ENCODE measurements at regions not wholly inside any gene's neighbourhood (a gene's known extent, or its start where the extent isn't known, plus 50 kb on each side); places are given as distances from the start of the nearest gene placed in this dataset.

DNA sequence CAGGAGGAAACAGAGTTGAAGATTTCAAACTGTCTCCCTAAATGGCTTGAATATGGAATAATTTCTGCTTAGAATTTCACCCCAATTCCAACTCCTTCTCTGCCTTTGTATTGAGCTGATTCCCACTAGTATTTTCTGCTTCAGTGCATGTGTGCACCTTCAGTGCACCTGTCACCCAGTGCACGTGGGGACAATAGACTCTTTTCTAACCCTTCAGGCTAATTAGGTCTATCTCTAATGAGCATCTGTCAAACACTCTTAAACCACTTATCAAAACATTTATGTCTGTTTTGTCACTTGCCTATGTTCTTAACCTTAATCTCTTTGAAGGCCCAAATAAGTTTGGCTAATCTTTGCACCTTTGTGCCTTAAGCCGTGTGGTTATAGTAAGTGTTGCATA lies 232.0 kb upstream of the NETO1 start:
- DNase-seq: no peak
- Histone ChIP-seq H3K4me3 (replicated peaks in 1 of 3) (no peak overlapping the region), H3K27me3 (no peaks in the 10 kb centered on the region), H3K36me3 (no peaks in the 10 kb centered on the region), H3K4me1 (no peaks in the 10 kb centered on the region), H3K9me3 (no peaks in the 10 kb centered on the region), H3K27ac (no peak overlapping the region)
- intact Hi-C loops (cut with DNase I): no loop called here
- TF ChIP-seq CTCF (IDR thresholded peaks at IDR 0.05) (no peak), POLR2A (IDR thresholded peaks at IDR 0.05) (no peak)
- WGBS, 2 donors: 53 to 58% methylated on average over 2 of the region's 2 CpGs

- no peak for DNase-seq
- Histone ChIP-seq H3K36me3 (no peaks in the 10 kb centered on the region), H3K9me3 (no peaks in the 10 kb centered on the region), H3K27ac (no peak overlapping the region), H3K4me3 (replicated peaks in 1 of 3) (no peak overlapping the region), H3K27me3 (no peaks in the 10 kb centered on the region), H3K4me1 (no peaks in the 10 kb centered on the region)
- 67% methylated on average over 1 of the region's 1 CpG for WGBS, 2 donors
- intact Hi-C loops (cut with DNase I): no loop called here
- no peak for TF ChIP-seq CTCF (IDR thresholded peaks at IDR 0.05)
- no peak for TF ChIP-seq POLR2A (IDR thresholded peaks at IDR 0.05)
Observed at GRCh38 chr18:73093687-73094250, 226.0 kb upstream of the NETO1 start.

DNA sequence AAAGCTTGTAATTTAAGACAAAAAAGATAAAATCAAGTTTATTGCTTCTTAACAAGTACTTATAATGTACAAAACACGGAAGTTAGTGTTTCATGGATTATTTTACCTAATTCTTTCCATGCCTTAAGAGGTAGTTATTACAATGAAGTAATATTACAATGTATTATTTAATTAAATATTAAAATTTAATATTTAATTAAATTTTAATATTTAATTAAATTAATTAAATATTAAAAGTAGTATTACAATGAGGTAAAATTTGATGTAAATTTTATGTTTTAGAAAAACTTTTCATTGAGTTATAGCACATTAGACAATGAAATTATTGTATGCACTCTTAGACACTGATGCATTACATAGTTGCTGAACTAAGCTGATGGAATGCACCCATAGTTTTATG lies 220.7 kb upstream of the NETO1 start:
- TF ChIP-seq CTCF (IDR thresholded peaks at IDR 0.05) (no peak), POLR2A (IDR thresholded peaks at IDR 0.05) (no peak)
- DNase-seq: no peak
- H3K4me3 ChIP-seq (replicated peaks in 1 of 3): no peak overlapping the region
- H3K4me1 ChIP-seq: no peaks in the 10 kb centered on the region
- 94 to 95% methylated on average over 1 of the region's 1 CpG for WGBS, 2 donors
- intact Hi-C loops (cut with DNase I): no loop called here
- H3K27ac ChIP-seq: no peak overlapping the region
- no peaks in the 10 kb centered on the region for H3K27me3 ChIP-seq
- no peaks in the 10 kb centered on the region for H3K9me3 ChIP-seq
- H3K36me3 ChIP-seq: no peaks in the 10 kb centered on the region

DNA sequence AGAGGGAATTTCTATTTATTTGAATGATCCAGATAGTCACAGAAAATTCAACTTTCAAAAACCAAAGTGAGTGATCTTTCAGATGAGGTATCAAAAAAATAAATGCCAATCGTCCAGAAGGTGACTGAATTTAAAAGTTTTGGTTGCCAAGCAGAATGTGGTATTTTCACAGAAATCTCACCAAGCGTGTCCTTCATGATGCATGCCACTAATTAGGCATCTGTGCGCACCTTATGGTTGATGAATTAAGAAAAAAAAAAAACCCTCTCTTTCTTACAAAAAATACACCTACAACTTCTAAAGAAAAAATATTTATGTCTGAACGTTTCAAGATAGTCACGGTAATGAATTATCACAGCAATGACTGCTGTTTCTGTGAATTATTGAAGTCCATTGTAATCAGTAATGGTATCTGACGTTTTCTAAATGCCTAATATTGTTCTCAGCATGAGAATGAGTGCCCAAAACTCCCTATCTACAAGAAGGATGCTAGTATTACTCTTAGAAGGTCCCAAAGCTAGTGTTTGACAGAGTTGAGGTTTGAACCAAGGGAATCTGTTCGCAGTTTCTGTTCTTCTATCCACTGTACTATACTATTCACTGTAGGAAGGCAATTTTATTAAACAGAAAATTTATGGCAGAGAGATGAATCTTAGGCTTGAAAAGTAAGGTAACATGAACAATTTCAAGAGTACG lies 219.6 kb upstream of the NETO1 start:
- TF ChIP-seq POLR2A (IDR thresholded peaks at IDR 0.05) (no peak), CTCF (IDR thresholded peaks at IDR 0.05) (no peak)
- Histone ChIP-seq H3K4me1 (no peaks in the 10 kb centered on the region), H3K27ac (no peak overlapping the region), H3K4me3 (replicated peaks in 1 of 3) (no peak overlapping the region), H3K27me3 (no peaks in the 10 kb centered on the region), H3K36me3 (no peaks in the 10 kb centered on the region), H3K9me3 (no peaks in the 10 kb centered on the region)
- intact Hi-C loops (cut with DNase I): no loop called here
- WGBS, 2 donors: 80% methylated on average over 8 of the region's 8 CpGs
- DNase-seq: no peak

DNA sequence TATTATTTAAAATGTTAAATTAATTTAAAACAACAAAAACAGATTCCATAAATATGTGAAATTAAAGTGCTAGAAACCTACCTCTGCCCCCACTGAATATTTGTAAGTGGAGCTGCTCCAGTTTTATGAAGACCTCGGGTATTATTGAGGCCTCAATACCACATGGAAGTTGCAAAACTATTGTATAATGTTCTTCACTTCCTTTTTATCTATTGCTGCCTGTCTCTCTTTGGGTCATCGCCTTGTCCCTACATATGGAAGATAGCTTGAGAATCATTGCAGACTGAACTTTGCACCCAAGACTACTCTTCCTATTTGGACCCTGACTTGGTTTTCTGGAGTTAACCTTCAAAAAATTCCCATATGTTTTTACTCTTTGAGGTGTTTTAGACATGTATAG lies 212.1 kb upstream of the NETO1 start:
- no peaks in the 10 kb centered on the region for H3K36me3 ChIP-seq
- no peak overlapping the region for H3K4me3 ChIP-seq (replicated peaks in 1 of 3)
- no peak for TF ChIP-seq CTCF (IDR thresholded peaks at IDR 0.05)
- TF ChIP-seq POLR2A (IDR thresholded peaks at IDR 0.05): no peak
- H3K4me1 ChIP-seq: no peaks in the 10 kb centered on the region
- H3K27me3 ChIP-seq: no peaks in the 10 kb centered on the region
- intact Hi-C loops (cut with DNase I): no loop called here
- H3K27ac ChIP-seq: no peak overlapping the region
- DNase-seq: no peak
- no peaks in the 10 kb centered on the region for H3K9me3 ChIP-seq
- 84 to 89% methylated on average over 2 of the region's 2 CpGs for WGBS, 2 donors

Measured in thyroid gland (tissue), 4 donors.